CD4-positive, alpha-beta T cell treated with Interleukin-2 at 100 ng/mL for 4 hours (primary cell): ENCODE measurements at regions not wholly inside any gene's neighbourhood (a gene's known extent, or its start where the extent isn't known, plus 50 kb on each side); places are given as distances from the start of the nearest gene placed in this dataset.
"Not testable (repeated sequence)": the region's sequence is repeated elsewhere in the genome, so short reads cannot be mapped to it uniquely, and the experiment has no call there.

Experiments
- DNase-seq: peaks from one replicate; pipeline ENCODE4 v3.0.0-alpha.2; 2020; ENCODE audit warnings: low spot score

GRCh38 chr2:205865056-205865455, 182.8 kb downstream of the NRP2 start:
- no peak for DNase-seq

- DNase-seq: no peak
Observed at GRCh38 chr2:205864491-205864890, 182.2 kb downstream of the NRP2 start.

- DNase-seq: not testable (repeated sequence)
Observed at GRCh38 chr2:205862761-205863160, 180.5 kb downstream of the NRP2 start.

- no peak for DNase-seq
Observed at GRCh38 chr2:205860885-205861284, 178.6 kb downstream of the NRP2 start.

- DNase-seq: no peak
Observed at GRCh38 chr2:205860181-205860580, 177.9 kb downstream of the NRP2 start.

- DNase-seq: no peak
Observed at GRCh38 chr2:205858881-205859441, 176.7 kb downstream of the NRP2 start.

- no peak for DNase-seq
Observed at GRCh38 chr2:205858275-205858674, 176.0 kb downstream of the NRP2 start.

GRCh38 chr2:205857520-205858237, 175.4 kb downstream of the NRP2 start:
- no peak for DNase-seq

- no peak for DNase-seq
Observed at GRCh38 chr2:205852457-205852856, 170.2 kb downstream of the NRP2 start.

GRCh38 chr2:205850611-205851010, 168.3 kb downstream of the NRP2 start:
- DNase-seq: no peak

GRCh38 chr2:205850132-205850531, 167.8 kb downstream of the NRP2 start:
- DNase-seq: no peak

GRCh38 chr2:205849136-205849535, 166.8 kb downstream of the NRP2 start:
- no peak for DNase-seq

- DNase-seq: no peak
Observed at GRCh38 chr2:205848601-205849000, 166.3 kb downstream of the NRP2 start.
